Heart left ventricle (tissue), 13 donors: ENCODE measurements at regions not wholly inside any gene's neighbourhood (a gene's known extent, or its start where the extent isn't known, plus 50 kb on each side); places are given as distances from the start of the nearest gene placed in this dataset.

ENCODE experiments used
- POLR2A ChIP-seq, 2 donors: fragments of 450-650 bp; IDR thresholded peaks; one replicate each; pipeline ENCODE4 v1.6.1; 2017; ENCODE audit warnings: antibody characterized with exemption in 2 of 2, mild to moderate bottlenecking in 2 of 2, moderate library complexity in 2 of 2
- TF ChIP-seq, protein P1 (sequence below), 12 donors: fragments of 200-600 bp; sonication (generic) in 4 of 12; IDR thresholded peaks; one replicate each; pipeline versions ENCODE4 v1.5.0 to v1.8.0; 2018 to 2022; ENCODE audit warnings: antibody characterized with exemption in 12 of 12, mild to moderate bottlenecking in 5 of 12
- donor health status: ischemic (EF 13 %, LVEDD 7.1; RV severe dilation, severe dysfunction).
- donor health status: DM: no; HTN: yes; CAD: no.
- donor health status: DM: no; HTN: no; CAD: no.
- donor health status: ischemic (EF 25% LVEDD 6.9; RV normal size, moderate dysfunction).
- donor health status: ischemic (EF 25% LVEDD 5.7; RV mildly dilated, moderate dysfunction).
- donor health status: ischemic (EF 35%, LVEDD 5.7; RV mildly dilated, moderate dysfunction).
- donor health status: nonischemic (EF 11% LVEDD 7.7; RV severe dilation, severe dysfunction).
- donor health status: DM: yes; HTN: yes; CAD: no.
- donor health status: PGD.
- donor health status: ischemic (EF 29% LVEDD 5.4; RV normal size, mild dysfunction).
- donor health status: nonischemic (EF 23%, LVEDD 6.1; RV moderate dilation, normal function).

DNA sequence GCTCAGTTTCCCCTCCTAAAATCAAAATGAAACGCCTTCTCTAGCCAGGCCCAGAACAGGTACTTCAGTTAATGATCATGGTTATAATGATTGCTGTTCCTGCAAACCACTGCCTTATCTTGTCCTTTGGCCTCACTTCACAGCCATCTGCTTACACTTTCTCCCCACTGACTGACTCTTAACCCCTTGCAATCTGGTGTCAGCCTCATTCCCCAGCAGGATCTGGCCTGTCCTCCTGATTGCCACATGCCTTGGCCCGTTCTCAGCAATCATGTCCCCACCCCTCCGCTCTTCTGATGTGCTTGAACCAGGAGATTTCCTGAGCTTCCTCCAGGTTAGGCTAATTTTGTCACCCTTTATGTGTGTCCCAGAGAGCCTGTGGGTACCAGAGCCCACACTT lies 64.5 kb downstream of the KCNA1 start:
- no peak for TF ChIP-seq POLR2A (IDR thresholded peaks at IDR 0.05)
- TF ChIP-seq, protein P1, sequence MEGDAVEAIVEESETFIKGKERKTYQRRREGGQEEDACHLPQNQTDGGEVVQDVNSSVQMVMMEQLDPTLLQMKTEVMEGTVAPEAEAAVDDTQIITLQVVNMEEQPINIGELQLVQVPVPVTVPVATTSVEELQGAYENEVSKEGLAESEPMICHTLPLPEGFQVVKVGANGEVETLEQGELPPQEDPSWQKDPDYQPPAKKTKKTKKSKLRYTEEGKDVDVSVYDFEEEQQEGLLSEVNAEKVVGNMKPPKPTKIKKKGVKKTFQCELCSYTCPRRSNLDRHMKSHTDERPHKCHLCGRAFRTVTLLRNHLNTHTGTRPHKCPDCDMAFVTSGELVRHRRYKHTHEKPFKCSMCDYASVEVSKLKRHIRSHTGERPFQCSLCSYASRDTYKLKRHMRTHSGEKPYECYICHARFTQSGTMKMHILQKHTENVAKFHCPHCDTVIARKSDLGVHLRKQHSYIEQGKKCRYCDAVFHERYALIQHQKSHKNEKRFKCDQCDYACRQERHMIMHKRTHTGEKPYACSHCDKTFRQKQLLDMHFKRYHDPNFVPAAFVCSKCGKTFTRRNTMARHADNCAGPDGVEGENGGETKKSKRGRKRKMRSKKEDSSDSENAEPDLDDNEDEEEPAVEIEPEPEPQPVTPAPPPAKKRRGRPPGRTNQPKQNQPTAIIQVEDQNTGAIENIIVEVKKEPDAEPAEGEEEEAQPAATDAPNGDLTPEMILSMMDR (IDR thresholded peaks at IDR 0.05), result no peak
